ENCODE measurements at regions not wholly inside any gene's neighbourhood (a gene's known extent, or its start where the extent isn't known, plus 50 kb on each side); places are given as distances from the start of the nearest gene placed in this dataset.

GRCh38 chr22:49292909-49293308, 534.8 kb downstream of the BRD1 start:
- no peak for DNase-seq

- no peak for DNase-seq
These were observed 535.9 kb downstream of the BRD1 start for GRCh38 chr22:49291781-49292180.

- DNase-seq: no peak
These were observed 536.5 kb downstream of the BRD1 start for GRCh38 chr22:49291169-49291568.

- no peak for DNase-seq
These were observed 537.0 kb downstream of the BRD1 start for GRCh38 chr22:49290711-49291110.

DNA sequence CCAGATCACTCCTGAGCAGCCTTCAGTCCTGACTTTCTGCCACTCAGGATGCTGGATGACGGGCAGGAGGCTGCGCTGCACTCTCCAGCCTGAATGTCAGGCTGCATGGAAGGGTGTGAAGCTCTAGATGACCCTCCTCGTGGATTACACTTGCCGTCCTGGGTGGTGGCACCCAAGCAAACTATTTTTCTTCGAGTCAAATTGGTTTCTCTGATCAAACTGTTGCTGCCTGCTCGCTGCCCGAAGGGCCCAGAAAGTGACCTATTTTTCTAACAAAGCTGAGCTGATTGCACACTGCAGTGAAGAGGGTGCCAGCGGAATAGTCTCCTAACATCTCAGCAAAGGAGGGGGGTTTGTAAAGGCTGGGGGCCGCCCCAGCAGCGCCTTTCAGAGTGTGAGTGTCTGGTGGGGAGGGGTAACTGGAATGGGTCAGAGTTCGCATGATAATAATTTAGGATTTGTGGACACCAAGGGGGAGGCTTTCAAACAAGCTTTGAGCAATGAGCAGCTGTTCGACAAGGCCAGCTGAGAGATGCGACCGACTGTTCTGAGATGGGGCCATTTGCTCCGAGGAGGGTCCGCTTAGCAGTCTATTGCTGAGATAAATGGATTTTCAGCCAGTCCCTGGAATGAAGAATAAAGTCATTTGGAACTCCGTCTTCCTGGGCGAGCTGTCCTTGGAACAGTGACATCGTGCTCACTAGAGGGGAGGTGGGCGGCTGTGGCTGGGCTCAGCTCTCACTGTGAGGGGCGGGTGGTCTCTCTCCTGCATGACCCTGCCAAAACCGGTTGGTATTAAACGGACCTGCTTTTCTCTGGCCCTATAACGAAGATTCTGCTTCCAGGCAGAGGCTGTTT, 537.6 kb downstream of the BRD1 start:
- DNase-seq: no peak

GRCh38 chr22:49286181-49286760, 541.4 kb downstream of the BRD1 start:
- DNase-seq: no peak

DNA sequence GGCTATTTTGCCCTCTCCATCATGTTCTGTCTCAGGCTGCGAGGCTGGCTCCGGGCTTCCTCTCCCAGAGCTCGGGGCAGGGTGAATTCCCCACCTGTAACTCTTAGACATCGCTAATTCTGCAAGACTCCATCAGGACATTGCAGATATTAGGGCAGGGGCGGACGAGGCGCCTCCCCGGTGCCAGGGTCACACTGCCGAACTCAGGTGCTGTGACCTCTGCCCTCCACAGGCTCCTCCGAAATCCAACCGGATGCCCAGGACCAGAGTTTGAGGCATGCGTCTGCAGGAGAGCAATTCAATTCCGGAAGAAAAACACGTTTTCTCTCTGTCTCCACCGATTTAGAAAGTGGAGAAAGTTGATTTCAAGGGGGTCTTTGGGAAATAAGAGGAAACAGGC, 542.7 kb downstream of the BRD1 start:
- no peak for DNase-seq

- no peak for DNase-seq
These were observed 543.5 kb downstream of the BRD1 start for GRCh38 chr22:49284056-49284784.

DNA sequence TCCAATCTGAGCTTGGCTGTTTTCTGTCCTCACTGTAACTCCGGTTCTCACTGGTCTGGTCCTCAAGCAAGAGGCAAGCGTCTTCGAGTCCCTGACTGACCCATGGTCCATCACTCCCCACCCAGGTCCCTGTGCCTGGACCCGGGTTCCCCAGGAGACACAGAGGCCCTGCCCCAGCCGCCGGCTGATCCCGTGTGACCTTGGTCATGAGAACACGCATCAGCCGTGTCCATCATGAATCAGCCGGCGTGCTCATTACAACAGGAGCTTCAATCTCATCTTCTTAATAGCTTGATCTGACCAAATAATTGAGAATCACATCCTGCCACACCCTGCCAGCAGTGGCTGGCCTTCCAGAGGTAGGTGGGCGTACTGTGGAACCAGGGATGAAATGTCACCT, 545.1 kb downstream of the BRD1 start:
- DNase-seq: no peak

DNA sequence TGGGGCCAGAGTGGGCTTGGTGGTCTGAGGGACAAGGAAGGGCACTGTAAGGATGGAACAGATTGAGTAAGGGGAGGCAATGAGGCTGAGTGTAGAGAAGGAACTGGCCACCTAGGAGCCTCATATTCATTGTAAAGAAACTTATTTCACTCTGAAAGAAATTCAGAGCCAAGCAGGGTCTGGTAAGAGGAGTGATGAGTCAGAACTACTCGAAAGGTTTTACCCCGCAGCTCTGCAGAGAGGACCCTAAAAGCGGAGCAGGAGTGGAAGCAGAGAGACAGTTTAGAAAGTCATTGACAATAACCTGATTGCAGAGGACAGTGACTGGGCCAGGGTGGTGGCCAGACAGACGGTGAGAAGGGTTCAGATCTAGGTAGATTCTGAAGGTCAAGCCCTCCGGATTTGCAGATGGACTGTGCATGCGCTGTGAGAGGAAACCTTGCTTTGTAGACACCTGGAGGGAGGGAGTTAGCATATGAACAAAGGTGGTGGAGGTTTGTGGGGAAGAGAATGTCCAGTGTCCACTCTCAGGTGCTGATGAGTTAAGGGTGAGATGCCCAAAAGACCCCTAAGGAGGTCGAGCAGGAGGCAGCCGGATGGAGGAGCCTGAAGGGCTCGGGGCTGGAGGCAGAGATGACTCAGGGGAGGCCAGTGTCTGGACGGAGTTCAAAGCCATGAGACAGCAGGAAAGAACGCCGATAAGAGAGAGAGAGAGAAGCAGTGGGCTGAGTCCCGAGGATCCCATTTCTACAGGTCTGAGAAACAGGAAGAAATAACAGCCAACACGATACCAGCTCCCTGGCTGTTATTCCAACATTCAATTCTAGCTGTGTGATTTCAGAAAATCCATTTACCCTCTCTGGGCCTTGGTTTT, 546.0 kb downstream of the BRD1 start:
- DNase-seq: no peak

GRCh38 chr22:49278340-49278739, 549.3 kb downstream of the BRD1 start:
- DNase-seq: no peak

- no peak for DNase-seq
These were observed 551.1 kb downstream of the BRD1 start for GRCh38 chr22:49276567-49276966.

DNA sequence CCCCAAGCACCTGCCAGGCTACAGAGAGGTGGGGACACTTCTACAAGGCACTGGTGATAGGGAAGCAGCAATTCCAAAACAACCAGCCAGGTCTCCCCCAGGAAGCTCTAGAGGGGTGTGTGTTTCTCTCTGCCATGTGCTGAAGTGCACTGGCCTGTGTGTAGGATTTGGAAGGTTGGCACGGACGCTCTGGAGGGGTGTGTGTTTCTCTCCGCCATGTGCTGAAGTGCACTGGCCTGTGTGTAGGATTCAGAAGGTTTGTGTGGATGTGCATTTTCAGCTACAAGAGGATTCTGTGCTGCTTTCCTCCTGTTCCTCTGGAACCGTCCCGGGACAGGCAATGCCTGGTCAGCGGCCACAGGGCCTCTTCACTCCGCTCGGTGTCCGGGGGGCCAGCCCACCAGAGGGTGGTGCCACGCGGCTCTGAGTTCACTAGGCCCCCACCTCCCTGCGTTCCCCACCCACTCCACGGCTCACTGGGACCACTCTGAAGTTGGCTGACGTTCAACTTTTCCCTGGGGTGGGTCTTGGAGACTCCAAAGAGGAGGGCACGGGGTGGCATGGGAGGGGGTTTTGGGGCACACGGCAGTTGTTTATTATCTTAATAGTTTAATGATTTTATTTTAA, 552.8 kb downstream of the BRD1 start:
- DNase-seq: no peak

DNA sequence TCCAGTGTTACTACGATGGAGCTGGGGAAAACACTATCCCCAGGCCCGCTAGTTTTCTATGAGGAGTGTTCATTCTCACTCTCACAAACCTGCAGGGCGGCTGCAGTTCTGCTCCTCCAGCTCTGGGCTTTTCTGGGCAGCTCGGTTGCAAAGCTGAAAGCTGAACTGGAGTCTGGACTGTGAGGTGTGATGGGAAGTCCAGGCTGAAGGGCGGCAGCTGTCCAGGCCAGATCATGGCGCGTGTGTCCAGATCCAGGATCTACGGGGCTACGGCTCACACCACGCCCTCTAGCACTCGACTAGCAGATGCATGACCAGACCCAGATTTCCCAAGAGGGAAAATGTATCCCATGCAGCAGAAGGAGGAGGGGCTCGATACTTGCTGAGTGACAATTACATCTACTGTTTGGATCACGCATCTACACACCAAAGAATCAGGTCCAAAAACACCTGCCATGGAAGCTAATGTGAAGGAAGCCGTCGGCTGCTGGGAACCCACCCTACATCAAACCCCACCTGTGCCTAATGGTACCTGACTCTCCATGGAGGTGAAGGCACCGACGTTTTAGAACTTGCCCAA, 555.0 kb downstream of the BRD1 start:
- DNase-seq: no peak

GRCh38 chr22:49271831-49272230, 555.8 kb downstream of the BRD1 start:
- DNase-seq: no peak

DNA sequence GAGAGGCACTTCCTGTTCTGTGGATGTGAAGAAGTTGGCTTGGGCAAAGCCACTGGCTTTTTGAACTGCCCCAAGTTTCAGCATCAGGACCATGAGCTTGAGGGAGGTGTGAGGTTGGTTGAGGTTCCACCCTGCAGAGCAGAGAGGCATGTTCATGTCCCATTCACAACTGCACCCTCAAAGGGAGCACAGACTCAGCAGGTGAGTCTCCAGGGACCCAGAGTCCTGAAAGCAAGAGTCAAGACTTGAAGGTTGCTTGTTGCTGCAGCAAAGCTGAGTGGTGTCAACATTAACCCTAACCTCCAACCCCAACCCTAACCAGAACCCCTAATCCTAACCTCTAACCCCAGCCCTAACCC, 556.3 kb downstream of the BRD1 start:
- DNase-seq: no peak

DNA sequence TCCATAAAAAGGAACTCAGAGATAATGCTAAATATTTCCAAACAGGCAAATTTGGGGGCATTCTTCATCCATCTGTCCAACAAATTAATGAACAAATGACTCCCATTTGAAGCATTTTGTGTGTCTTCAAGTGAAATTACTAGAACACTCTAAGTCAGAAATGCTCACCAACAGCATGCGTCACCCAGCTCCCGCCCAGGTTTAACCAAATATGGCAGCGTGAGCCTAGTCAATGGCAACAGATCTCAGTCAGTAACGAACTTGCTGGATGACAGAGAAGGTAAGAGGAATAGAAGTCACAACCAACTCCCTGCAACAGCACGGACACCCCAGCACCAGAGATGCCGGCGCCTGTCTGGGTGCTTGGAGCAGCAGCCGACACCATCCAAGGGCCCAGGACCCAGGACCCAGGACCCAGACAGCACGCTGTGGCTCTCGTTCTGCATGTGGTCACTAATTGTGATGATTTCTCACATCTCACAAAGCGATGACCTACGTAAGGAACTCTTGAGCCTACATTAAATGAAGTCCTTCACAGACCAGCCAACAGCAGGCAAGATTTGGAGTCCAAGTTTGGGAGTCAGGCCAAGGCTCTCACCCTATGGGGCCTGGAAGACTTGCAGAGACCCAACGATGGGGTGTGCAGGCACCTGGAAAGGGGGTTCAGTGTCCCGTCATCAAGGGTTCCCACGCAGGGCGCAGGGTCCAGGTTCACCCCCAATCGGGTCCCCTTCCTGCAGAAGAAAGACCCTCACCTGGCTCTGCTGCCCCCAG, 556.9 kb downstream of the BRD1 start:
- no peak for DNase-seq

DNA sequence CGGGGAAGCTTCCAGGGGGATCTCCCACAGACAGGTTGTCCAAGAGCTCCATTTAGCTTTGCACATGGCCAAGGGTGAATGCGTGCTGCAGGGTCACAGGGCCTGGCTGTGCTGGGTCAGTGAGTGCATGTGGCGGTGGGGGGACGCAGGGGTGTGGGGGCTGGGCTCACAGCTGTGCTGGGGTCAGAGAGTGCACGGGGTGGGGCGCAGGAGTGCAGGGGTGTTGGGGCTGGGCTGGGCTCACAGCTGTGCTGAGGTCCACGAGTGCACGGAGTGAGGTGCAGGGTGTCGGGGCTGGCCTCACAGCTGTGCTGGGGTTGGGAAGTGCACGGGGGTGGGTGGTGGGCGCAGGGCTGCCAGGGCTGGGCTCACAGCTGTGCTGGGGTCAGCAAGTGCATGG, 557.7 kb downstream of the BRD1 start:
- DNase-seq: no peak

DNA sequence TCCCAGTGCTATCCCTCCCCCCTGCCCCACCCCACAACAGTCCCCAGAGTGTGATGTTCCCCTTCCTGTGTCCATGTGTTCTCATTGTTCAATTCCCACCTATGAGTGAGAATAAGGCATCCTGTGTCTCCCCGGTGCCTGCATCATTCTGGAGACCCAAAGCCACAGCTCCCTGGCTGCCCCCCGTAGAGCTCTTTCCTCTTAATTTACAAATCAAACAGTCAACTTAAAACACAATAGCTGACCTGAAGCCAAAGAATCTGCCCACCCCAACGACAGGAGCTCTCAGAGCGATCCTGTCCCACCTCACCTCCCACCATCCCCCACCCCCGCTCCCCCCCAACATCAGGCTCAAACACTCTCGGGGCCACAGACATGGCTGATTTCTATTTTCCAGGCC, 558.3 kb downstream of the BRD1 start:
- no peak for DNase-seq

DNA sequence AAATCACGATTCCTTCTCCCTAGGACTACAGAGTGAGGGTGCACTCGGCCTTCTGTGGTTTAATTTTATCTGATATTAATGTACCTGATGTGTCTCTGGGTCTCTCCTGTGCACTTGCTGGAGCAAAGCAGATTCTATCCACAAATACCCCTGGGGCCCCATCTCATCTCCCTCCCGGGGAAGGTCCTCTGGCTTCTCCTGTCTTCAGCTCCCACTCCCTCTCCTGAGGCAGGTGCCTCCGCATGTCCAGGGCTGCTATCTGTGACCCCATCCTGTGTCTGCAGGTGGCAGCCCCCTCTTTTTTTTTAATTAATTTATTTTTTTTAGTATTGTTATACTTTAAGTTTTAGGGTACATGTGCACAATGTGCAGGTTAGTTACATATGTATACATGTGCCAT, 558.7 kb downstream of the BRD1 start:
- no peak for DNase-seq

DNA sequence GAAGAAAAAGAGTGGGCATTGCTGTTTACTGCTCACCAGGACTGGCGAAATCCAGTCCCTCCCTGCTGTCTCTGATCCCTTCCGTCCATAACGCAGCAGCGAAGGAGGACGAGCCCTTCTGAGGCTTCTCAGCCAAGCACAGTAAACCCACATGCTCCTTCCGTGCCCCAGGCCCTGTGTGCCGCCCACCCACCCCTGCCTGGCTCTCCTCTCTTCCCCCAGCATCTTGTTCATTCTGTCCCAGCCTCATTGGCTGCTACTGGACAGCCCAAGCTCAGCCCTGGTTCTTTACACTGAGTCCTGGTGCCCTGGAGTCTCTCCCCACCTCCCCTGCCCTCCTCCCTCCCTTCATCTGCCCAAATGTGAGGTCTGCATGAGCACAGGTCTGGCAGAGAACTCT, 559.7 kb downstream of the BRD1 start:
- no peak for DNase-seq

Data from activated effector memory CD4-positive, alpha-beta T cell treated with Interleukin-2 at 50 U/mL for 16 hours (primary cell).